C4-2B (cell line): ENCODE measurements at regions not wholly inside any gene's neighbourhood (a gene's known extent, or its start where the extent isn't known, plus 50 kb on each side); places are given as distances from the start of the nearest gene placed in this dataset.

Experiments used
- H3K27ac ChIP-seq: fragments of 450-650 bp; 2 replicates; pipeline ENCODE4 v1.5.1; 2017
- CTCF ChIP-seq: fragments of 450-650 bp; conservative IDR thresholded peaks from 2 replicates; pipeline ENCODE4 v1.5.1; 2017; ENCODE audit warnings: mild to moderate bottlenecking
- ZFX ChIP-seq: fragments of 450-650 bp; IDR thresholded peaks from 2 replicates; pipeline ENCODE4 v1.6.1; 2017

DNA sequence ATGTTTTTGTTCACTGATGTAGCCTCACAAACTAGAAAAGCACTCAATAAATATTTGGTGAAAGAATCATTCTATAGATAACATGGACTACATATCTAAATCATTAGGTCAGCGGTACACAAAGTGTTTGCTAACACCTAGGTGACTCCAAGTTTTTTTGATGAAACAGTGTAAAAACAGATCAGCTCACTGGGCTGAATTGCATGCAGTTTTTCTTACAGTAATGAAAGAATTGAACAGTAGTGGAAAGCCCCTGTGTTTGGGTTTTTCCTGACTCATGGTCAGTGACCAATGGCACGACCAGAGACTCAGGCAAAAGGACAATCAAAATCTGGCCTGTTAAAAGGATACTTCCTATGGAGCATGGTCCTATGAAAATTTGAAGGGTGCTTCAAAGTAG, 384.3 kb upstream of the EPHA6 start:
- TF ChIP-seq ZFX (no peak), CTCF (no peak)
- H3K27ac ChIP-seq: no peak overlapping the region

GRCh38 chr3:96434651-96435050, 379.7 kb upstream of the EPHA6 start:
- no peak for TF ChIP-seq CTCF
- no peak for TF ChIP-seq ZFX
- H3K27ac ChIP-seq: no peak overlapping the region

GRCh38 chr3:96449346-96449745, 365.0 kb upstream of the EPHA6 start:
- no peak for TF ChIP-seq CTCF
- no peak for TF ChIP-seq ZFX
- H3K27ac ChIP-seq: no peak overlapping the region

- TF ChIP-seq CTCF (no peak), ZFX (no peak)
Observed at GRCh38 chr3:96449803-96450202, 364.6 kb upstream of the EPHA6 start.

DNA sequence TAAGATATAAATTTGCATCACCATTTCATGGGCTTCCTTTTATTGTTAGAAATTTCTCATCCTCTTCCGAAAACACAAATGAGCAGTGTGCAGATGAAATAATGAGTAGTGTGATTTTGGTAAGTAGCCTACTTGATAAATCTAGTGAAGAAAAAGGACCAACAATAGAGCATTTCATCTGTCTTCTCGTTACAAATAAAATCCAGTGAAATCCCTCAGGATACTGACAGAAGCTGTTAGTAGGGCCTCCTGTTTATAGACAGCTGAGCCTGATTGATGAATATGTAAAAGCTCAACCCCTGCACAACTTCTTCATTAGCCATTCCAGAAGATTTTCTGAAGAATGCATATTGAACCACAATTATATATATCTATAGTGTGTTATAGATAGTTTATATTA, 363.7 kb upstream of the EPHA6 start:
- no peak overlapping the region for H3K27ac ChIP-seq
- no peak for TF ChIP-seq CTCF
- no peak for TF ChIP-seq ZFX

More at GRCh38 chr3:96449803-96450202, 364.6 kb upstream of the EPHA6 start:
- H3K27ac ChIP-seq: no peak overlapping the region

- TF ChIP-seq CTCF (no peak), ZFX (no peak)
- H3K27ac ChIP-seq: no peak overlapping the region
Observed at GRCh38 chr3:96465521-96465920, 348.9 kb upstream of the EPHA6 start.

- no peak overlapping the region for H3K27ac ChIP-seq
- TF ChIP-seq ZFX: no peak
- TF ChIP-seq CTCF: no peak
Observed at GRCh38 chr3:96466441-96466840, 348.0 kb upstream of the EPHA6 start.
